Pons (tissue), 1 donor: ENCODE measurements at regions not wholly inside any gene's neighbourhood (a gene's known extent, or its start where the extent isn't known, plus 50 kb on each side); places are given as distances from the start of the nearest gene placed in this dataset.
A peak's percentile ranks its signal among the peaks of the same experiment; 100 is the strongest.

Source experiments
- DNase-seq: peaks from one replicate; pipeline ENCODE4 v3.0.0-alpha.2; 2016; ENCODE audit warnings: low spot score

- DNase-seq: no peak
These were observed 156.5 kb upstream of the GDF10 start for GRCh38 chr10:47143473-47143872.

- DNase-seq: no peak
These were observed 155.5 kb upstream of the GDF10 start for GRCh38 chr10:47144525-47144924.

GRCh38 chr10:47145290-47145934 lies 154.6 kb upstream of the GDF10 start:
- DNase-seq: no peak

GRCh38 chr10:47146572-47146971 lies 153.4 kb upstream of the GDF10 start:
- no peak for DNase-seq

GRCh38 chr10:47147186-47147585 lies 152.8 kb upstream of the GDF10 start:
- no peak for DNase-seq

- no peak for DNase-seq
These were observed 149.4 kb upstream of the GDF10 start for GRCh38 chr10:47150581-47150980.

GRCh38 chr10:47151920-47152319 lies 148.1 kb upstream of the GDF10 start:
- no peak for DNase-seq

GRCh38 chr10:47152861-47153349 lies 147.1 kb upstream of the GDF10 start:
- DNase-seq: no peak

- no peak for DNase-seq
These were observed 145.2 kb upstream of the GDF10 start for GRCh38 chr10:47154762-47155161.

- no peak for DNase-seq
These were observed 143.1 kb upstream of the GDF10 start for GRCh38 chr10:47156873-47157272.

GRCh38 chr10:47158116-47159071 lies 141.6 kb upstream of the GDF10 start:
- DNase-seq: no peak

- no peak for DNase-seq
These were observed 140.4 kb upstream of the GDF10 start for GRCh38 chr10:47159361-47160260.

- DNase-seq: no peak
These were observed 139.6 kb upstream of the GDF10 start for GRCh38 chr10:47160261-47160908.

- no peak for DNase-seq
These were observed 139.0 kb upstream of the GDF10 start for GRCh38 chr10:47160967-47161366.

- no peak for DNase-seq
These were observed 138.5 kb upstream of the GDF10 start for GRCh38 chr10:47161465-47161864.

- DNase-seq: no peak
These were observed 135.7 kb upstream of the GDF10 start for GRCh38 chr10:47164126-47164799.

GRCh38 chr10:47164800-47165128 lies 135.2 kb upstream of the GDF10 start:
- DNase-seq: no peak

- DNase-seq: peak; percentile 42
These were observed 134.8 kb upstream of the GDF10 start for GRCh38 chr10:47165168-47165710.

- DNase-seq: peak; percentile 76
These were observed 134.1 kb upstream of the GDF10 start for GRCh38 chr10:47165711-47166404.

GRCh38 chr10:47166405-47166777 lies 133.6 kb upstream of the GDF10 start:
- no peak for DNase-seq
